ENCODE measurements at regions not wholly inside any gene's neighbourhood (a gene's known extent, or its start where the extent isn't known, plus 50 kb on each side); places are given as distances from the start of the nearest gene placed in this dataset.

- no peak for DNase-seq
Observed at GRCh38 chr13:90098577-90098976, 1248.9 kb upstream of the MIR17HG start.

- no peak for DNase-seq
Observed at GRCh38 chr13:90099847-90100246, 1247.6 kb upstream of the MIR17HG start.

GRCh38 chr13:90103099-90103784 lies 1244.2 kb upstream of the MIR17HG start:
- DNase-seq, result no peak

- no peak for DNase-seq
Observed at GRCh38 chr13:90104764-90105163, 1242.7 kb upstream of the MIR17HG start.

- DNase-seq, result no peak
Observed at GRCh38 chr13:90105276-90105675, 1242.2 kb upstream of the MIR17HG start.

GRCh38 chr13:90105849-90106496 lies 1241.5 kb upstream of the MIR17HG start:
- DNase-seq, result peak; percentile 43

- no peak for DNase-seq
Observed at GRCh38 chr13:90107661-90108060, 1239.8 kb upstream of the MIR17HG start.

- DNase-seq, result peak; percentile 36
Observed at GRCh38 chr13:90108547-90108946, 1238.9 kb upstream of the MIR17HG start.

- DNase-seq, result no peak
Observed at GRCh38 chr13:90116121-90116520, 1231.4 kb upstream of the MIR17HG start.

GRCh38 chr13:90118467-90119071 lies 1228.9 kb upstream of the MIR17HG start:
- DNase-seq, result no peak

GRCh38 chr13:90120026-90120425 lies 1227.5 kb upstream of the MIR17HG start:
- DNase-seq, result no peak

- DNase-seq, result no peak
Observed at GRCh38 chr13:90121784-90122183, 1225.7 kb upstream of the MIR17HG start.

- DNase-seq, result no peak
Observed at GRCh38 chr13:90122531-90122930, 1225.0 kb upstream of the MIR17HG start.

GRCh38 chr13:90135558-90135957 lies 1211.9 kb upstream of the MIR17HG start:
- no peak for DNase-seq

GRCh38 chr13:90142251-90142650 lies 1205.2 kb upstream of the MIR17HG start:
- DNase-seq, result no peak

GRCh38 chr13:90154311-90154960 lies 1193.1 kb upstream of the MIR17HG start:
- no peak for DNase-seq

GRCh38 chr13:90156390-90156789 lies 1191.1 kb upstream of the MIR17HG start:
- DNase-seq, result no peak

GRCh38 chr13:90168953-90169352 lies 1178.5 kb upstream of the MIR17HG start:
- no peak for DNase-seq

- no peak for DNase-seq
Observed at GRCh38 chr13:90170208-90170607, 1177.3 kb upstream of the MIR17HG start.

GRCh38 chr13:90171649-90172048 lies 1175.8 kb upstream of the MIR17HG start:
- DNase-seq, result peak; percentile 32

- no peak for DNase-seq
Observed at GRCh38 chr13:90177512-90177911, 1170.0 kb upstream of the MIR17HG start.

- no peak for DNase-seq
Observed at GRCh38 chr13:90184355-90184754, 1163.1 kb upstream of the MIR17HG start.

- DNase-seq, result no peak
Observed at GRCh38 chr13:90185734-90186133, 1161.8 kb upstream of the MIR17HG start.

All from skin of body (tissue), 1 donor.